HG03159 (cell line): ENCODE measurements at regions not wholly inside any gene's neighbourhood (a gene's known extent, or its start where the extent isn't known, plus 50 kb on each side); places are given as distances from the start of the nearest gene placed in this dataset.

Experiments used
- ATAC-seq: cut with Tn5 transposase; IDR thresholded peaks from one replicate; pipeline ENCODE4 v1.9.1; 2021; ENCODE audit warnings: mild to moderate bottlenecking, moderate library complexity; ENCODE audit not compliant: unreplicated experiment

GRCh38 chr15:57821826-57822225, 115.3 kb downstream of the POLR2M start:
- ATAC-seq: no peak

- ATAC-seq: no peak
These were observed 116.9 kb downstream of the POLR2M start for GRCh38 chr15:57823325-57823882.

- ATAC-seq: no peak
These were observed 117.7 kb downstream of the POLR2M start for GRCh38 chr15:57824186-57824585.

GRCh38 chr15:57827021-57827420, 120.5 kb downstream of the POLR2M start:
- no peak for ATAC-seq

DNA sequence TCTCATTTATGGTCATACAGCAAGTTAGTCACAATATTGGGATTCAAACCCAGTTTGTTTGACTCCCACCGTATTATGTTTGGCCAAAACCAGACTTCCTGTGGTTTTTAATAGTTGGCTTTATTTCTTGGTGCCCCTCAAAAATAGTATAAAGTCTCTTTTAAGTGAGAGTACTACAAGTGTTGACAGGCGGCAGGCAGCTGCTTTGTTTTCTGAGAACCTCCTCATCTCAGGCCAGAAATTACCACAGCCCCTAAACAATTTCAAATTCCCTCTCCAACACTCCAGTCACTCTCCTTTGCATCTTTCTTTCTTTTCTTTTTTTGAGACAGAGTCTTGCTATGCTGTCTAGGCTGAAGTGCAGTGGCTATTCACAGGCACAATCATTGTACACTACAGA, 121.5 kb downstream of the POLR2M start:
- ATAC-seq: no peak

DNA sequence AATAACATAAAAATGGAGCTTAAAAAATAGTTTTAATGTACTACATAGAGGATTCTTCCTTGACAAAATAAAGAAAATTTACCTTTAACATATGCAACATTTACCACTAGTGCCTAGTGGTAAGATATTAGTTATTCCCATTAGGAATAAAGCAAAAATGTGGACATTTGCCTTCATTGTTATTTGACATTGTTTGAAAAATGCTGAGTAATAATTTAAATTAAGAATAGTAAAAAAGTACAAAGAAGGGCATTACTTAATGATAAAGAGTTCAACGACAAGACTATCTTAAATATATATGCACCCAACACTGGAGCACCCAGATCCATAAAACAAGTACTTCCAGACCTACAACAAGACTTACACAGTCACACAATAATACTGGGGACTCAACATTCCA, 125.7 kb downstream of the POLR2M start:
- ATAC-seq: no peak

GRCh38 chr15:57835119-57835518, 128.6 kb downstream of the POLR2M start:
- ATAC-seq: no peak

GRCh38 chr15:57849317-57849716, 142.8 kb downstream of the POLR2M start:
- ATAC-seq: no peak

DNA sequence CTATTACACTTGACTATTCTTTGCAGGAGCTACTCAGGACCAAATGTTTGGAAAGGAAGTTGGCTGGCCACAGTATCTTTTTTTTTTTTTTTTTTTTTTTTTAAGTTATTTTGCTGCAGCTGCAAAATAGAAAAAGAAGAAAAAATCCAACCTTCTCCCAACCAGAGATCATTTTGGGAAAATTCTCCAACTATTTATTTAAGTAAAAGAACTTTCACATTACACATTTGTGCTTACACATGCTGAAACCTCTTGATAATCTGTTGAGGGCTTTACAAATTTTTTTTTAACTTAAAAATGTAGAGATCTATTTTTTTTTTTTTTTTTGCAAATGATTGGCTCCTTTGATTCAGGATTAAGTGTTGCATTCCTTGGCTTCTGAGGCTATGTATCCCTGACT, 148.0 kb downstream of the POLR2M start:
- ATAC-seq: no peak

DNA sequence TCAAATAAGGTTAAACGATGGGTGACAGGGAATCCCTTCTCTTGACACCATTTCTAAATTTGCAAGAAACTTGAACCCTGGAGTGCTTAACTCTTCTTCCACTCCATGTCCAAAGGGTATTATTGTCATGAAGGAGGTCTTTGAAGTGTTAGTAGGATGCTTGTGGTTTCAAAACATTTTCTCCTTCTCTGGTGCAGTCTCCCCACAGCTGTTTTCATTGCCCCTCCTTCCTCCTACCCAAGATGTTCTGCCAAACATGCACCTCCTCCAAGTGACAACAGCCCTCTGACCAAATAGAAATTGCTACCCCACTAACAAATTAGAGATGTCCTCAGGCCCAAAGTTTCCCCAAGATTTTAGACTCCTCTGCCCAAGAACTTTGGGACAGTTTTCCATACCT, 151.4 kb downstream of the POLR2M start:
- ATAC-seq: no peak

- no peak for ATAC-seq
These were observed 152.7 kb downstream of the POLR2M start for GRCh38 chr15:57859130-57859685.

DNA sequence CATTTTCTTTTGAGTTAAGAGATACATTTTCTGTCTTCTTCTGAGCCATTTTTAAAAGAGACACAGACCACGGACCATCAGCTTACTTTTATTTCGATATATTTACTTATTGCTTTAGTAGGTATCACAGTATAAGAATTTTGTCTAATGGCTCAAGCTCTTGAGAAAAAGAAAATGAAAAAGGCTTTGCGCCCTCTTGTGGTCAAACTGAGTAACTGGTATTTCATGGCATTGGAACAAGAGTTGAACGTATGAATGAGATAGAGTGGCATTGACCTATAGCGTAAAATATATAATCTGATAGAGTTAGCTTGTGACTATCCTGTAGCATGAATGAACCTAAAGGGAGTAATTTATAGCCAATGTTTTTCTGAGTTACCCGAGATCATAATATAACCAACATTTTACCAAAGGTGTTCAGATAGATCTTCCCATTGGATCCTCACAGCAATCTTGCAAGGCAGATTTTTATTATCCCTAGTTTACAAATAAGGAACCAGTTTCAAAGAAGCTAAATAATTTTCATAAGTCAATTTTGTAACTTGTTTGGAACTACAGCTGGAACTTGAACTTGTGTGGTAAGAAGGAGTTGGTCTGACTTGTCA, 154.6 kb downstream of the POLR2M start:
- ATAC-seq: no peak

- ATAC-seq: no peak
These were observed 155.5 kb downstream of the POLR2M start for GRCh38 chr15:57861815-57862586.

- no peak for ATAC-seq
These were observed 156.2 kb downstream of the POLR2M start for GRCh38 chr15:57862761-57863160.

- no peak for ATAC-seq
These were observed 158.8 kb downstream of the POLR2M start for GRCh38 chr15:57865294-57865693.

DNA sequence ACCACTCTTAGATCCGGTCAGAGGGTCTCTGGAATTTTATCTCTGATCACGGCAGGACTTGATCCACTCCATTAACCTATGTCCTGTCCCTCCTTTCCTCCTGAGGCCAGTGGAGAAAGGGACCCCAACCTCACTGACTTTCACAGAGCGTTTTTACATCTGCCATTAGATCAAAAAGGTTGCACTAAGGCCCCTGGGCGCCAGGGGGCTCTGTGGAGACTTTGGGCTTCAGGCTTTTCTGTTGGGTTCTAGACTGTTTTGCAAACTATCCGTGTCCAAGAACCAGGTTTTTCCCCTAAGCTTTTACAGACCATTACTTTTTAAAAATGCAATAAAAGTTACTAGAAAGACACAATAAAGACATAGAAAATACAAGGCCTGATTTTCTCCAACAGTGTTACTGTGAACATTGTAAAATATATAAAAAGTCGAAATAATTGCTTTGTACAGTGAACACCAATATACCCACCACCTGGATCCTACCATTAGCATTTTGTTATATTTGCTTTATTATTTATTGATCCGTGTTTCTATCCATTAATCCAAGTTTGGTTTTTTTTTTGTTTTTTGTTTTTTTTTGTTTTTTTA, 159.7 kb downstream of the POLR2M start:
- ATAC-seq: peak; percentile 63

DNA sequence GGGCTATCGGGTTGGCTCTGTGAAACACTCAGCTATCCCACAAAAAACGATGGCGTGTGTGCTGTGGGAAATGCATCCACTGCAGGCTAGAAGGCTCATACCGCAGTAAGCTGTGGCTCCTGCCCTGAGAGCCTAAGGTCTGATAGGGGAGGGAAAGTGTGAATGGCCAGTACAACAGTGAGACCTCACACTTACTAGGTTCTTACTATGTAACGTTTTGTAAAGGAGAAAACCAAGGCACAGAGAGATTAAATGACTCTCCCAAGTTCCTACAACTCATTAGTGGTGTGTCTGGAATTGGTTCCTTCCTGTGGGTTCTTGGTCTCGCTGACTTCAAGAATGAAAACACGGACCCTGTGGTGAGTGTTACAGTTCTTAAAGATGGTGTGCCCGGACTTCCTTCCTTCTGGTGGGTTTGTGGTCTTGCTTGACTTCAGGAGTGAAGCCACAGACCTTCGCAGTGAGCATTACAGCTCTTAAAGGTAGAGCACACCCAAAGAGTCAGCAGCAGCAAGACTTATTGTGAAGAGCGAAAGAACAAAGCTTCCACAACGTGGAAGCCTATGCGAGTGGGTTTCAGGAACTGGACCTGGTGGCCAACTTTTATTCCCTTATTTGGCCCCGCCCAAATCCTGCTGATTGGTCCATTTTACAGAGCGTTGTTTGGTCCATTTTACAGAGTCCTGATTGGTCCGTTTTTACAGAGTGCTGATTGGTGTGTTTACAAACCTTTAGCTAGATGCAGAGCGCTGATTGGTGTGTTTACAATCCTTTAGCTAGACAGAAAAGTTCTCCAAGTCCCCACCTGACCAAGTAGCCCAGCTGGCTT, 161.7 kb downstream of the POLR2M start:
- no peak for ATAC-seq

DNA sequence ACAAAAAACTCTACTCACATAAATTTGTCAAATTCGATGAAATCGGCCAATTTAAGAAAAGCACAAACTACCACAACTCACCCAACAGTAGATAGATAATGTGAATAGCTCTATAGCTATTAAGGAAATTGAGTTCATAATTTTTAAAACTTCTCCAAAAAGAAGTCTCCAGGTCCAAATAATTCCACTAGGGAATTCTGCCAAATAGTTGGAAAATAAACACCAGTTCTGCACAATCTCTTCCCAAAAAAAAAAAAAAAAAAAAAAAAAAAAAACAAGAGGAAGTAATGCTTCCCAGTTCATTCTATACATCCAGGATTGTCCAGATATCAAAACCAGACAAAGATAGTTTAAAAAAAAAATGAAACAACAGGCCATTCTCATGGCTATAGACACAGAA, 164.2 kb downstream of the POLR2M start:
- no peak for ATAC-seq

DNA sequence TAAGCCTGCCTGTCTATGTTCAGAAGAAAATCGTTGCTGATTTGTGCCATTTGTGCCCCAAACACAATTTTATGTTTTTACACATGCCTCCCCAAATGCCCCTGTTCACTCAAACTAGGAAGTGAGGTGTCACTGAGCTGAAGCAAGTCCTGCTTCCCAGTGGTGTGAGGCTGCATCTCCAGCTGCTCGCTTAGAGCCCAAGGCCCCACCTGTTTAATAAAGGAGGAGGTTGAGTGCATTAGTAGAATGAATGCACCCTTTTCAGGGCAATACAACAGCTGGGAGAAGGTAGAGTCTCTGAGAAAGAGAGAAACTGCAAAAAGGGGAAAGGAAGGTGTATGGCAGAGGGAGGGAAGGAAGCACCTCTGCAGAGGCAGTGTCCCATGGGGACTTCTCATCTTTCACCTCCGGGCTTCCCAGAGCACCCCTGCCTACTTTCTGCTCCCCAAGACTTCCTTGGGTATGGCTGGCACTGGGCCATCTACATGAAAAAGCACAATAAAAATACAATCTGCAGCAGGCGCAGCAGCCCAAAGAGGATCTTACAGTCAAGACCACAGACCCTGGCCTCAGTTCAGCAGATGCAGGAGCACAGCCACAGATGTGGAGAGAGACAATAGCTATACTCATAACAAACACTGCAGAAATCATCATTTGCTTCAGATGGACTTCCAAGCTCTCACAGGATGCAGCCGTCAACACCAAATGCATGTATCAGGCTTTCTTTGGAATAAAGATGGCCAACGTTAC, 165.9 kb downstream of the POLR2M start:
- no peak for ATAC-seq

DNA sequence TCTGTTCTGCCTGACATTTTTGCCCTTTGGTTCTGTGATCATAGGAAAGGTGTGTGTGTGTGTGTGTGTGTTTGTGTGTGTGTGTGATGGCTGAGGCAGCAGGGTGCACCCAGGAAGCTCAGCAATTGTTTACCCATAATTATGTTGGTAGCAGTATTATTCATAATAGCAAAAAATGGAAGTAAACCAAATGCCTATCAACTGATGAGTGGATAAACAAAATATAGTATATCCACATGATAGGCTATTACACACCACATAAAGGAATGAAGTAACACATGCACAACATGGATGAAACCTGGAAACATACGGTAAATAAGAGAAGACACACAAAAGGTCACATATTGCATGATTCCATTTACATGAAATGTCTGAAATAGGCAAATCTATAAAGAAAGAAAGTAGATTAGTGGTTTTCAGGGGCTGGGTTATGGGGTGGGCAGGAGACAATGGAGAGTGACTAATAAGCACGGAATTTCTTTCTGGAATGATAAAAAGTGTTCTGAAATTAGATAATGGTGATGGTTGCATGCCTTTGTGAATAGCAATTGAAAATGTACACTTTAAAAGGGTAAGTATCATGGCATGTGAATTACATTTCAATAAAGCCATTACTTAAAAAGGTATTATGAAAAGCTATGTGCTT, 167.2 kb downstream of the POLR2M start:
- ATAC-seq: no peak
